NCI-H69 (cell line): ENCODE measurements at regions not wholly inside any gene's neighbourhood (a gene's known extent, or its start where the extent isn't known, plus 50 kb on each side); places are given as distances from the start of the nearest gene placed in this dataset.
"Not testable (repeated sequence)": the region's sequence is repeated elsewhere in the genome, so short reads cannot be mapped to it uniquely, and the experiment has no call there.

Source experiments
- DNase-seq: peaks from one replicate; lab custom pipeline; 2025; lab: John Stamatoyannopoulos, UW

- DNase-seq = no peak
Observed at GRCh38 chr16:65373097-65373496, 251.2 kb upstream of the CDH11 start.

GRCh38 chr16:65372171-65372570, 250.3 kb upstream of the CDH11 start:
- DNase-seq = no peak

GRCh38 chr16:65365732-65366715, 244.2 kb upstream of the CDH11 start:
- DNase-seq = no peak

GRCh38 chr16:65356721-65357120, 234.9 kb upstream of the CDH11 start:
- not testable (repeated sequence) for DNase-seq

- DNase-seq = no peak
Observed at GRCh38 chr16:65355706-65356105, 233.8 kb upstream of the CDH11 start.

- no peak for DNase-seq
Observed at GRCh38 chr16:65353183-65353582, 231.3 kb upstream of the CDH11 start.

GRCh38 chr16:65349626-65350025, 227.8 kb upstream of the CDH11 start:
- DNase-seq = no peak

GRCh38 chr16:65343556-65343955, 221.7 kb upstream of the CDH11 start:
- DNase-seq = no peak

GRCh38 chr16:65342231-65342866, 220.5 kb upstream of the CDH11 start:
- no peak for DNase-seq

- no peak for DNase-seq
Observed at GRCh38 chr16:65339062-65339461, 217.2 kb upstream of the CDH11 start.

GRCh38 chr16:65336160-65336559, 214.3 kb upstream of the CDH11 start:
- no peak for DNase-seq

- DNase-seq = no peak
Observed at GRCh38 chr16:65334081-65334480, 212.2 kb upstream of the CDH11 start.

GRCh38 chr16:65333283-65333682, 211.4 kb upstream of the CDH11 start:
- no peak for DNase-seq

- DNase-seq = no peak
Observed at GRCh38 chr16:65327346-65327745, 205.5 kb upstream of the CDH11 start.

- peak; percentile 1 for DNase-seq
Observed at GRCh38 chr16:65323655-65324237, 201.9 kb upstream of the CDH11 start.

- no peak for DNase-seq
Observed at GRCh38 chr16:65319621-65320231, 197.9 kb upstream of the CDH11 start.

GRCh38 chr16:65318590-65319257, 196.9 kb upstream of the CDH11 start:
- DNase-seq = no peak

- DNase-seq = no peak
Observed at GRCh38 chr16:65318138-65318537, 196.3 kb upstream of the CDH11 start.

- DNase-seq = no peak
Observed at GRCh38 chr16:65316808-65317207, 194.9 kb upstream of the CDH11 start.

- no peak for DNase-seq
Observed at GRCh38 chr16:65315081-65315780, 193.4 kb upstream of the CDH11 start.

- no peak for DNase-seq
Observed at GRCh38 chr16:65314627-65315008, 192.8 kb upstream of the CDH11 start.
